ENCODE measurements at regions not wholly inside any gene's neighbourhood (a gene's known extent, or its start where the extent isn't known, plus 50 kb on each side); places are given as distances from the start of the nearest gene placed in this dataset.

DNA sequence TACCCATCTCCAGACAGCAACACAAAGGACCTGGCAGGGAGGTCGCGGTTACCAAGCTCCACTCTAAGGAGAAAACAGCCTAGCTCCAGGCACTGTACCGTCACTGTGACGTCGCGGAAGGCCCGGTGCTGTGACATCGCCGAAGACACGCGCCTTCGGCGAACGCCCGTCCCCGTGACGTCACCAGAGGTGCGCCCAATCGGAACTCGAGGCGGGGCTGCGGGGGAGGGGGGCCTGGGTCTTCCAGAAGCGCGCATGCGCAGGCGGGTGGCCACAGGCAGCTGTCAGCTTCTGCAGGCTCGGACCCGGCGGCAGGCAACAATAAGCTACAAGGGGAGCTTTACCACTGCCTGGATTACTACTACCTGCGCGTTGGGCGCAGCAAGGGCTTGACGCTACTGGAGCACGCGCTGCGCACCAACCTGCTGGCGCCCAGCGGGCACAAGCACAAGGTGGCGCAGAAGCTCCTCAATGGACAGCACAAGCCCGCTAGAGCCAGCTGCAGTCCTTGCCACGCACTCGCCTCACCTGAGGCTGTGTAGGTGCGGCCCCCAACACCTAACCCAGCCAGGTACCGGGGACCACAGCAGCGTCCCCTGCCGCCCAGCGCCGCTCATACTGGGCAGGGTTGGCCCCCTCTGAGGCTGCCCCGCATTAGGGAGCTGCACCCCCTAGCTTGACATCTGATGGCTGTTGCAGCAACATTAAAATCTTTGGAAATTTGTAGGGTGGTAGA is 208.4 kb downstream of the TPST1 start:
- TF ChIP-seq, protein P1, sequence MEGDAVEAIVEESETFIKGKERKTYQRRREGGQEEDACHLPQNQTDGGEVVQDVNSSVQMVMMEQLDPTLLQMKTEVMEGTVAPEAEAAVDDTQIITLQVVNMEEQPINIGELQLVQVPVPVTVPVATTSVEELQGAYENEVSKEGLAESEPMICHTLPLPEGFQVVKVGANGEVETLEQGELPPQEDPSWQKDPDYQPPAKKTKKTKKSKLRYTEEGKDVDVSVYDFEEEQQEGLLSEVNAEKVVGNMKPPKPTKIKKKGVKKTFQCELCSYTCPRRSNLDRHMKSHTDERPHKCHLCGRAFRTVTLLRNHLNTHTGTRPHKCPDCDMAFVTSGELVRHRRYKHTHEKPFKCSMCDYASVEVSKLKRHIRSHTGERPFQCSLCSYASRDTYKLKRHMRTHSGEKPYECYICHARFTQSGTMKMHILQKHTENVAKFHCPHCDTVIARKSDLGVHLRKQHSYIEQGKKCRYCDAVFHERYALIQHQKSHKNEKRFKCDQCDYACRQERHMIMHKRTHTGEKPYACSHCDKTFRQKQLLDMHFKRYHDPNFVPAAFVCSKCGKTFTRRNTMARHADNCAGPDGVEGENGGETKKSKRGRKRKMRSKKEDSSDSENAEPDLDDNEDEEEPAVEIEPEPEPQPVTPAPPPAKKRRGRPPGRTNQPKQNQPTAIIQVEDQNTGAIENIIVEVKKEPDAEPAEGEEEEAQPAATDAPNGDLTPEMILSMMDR (conservative IDR thresholded peaks at IDR 0.05) = peak; percentile 52; the same call in 1 of the 2 replicates
- no peak for TF ChIP-seq EZH2 (IDR thresholded peaks at IDR 0.05; ENCODE audit: low read depth)
